Smooth muscle cell (in vitro differentiated cells): ENCODE measurements at regions not wholly inside any gene's neighbourhood (a gene's known extent, or its start where the extent isn't known, plus 50 kb on each side); places are given as distances from the start of the nearest gene placed in this dataset.

Source experiments
- DNase-seq: peaks from one replicate; lab custom pipeline; 2025; ENCODE audit not compliant: unreplicated experiment; lab: John Stamatoyannopoulos, UW
- H2AFZ ChIP-seq: fragments of 200-600 bp; sonication (generic); 2 replicates; pipeline ENCODE4 v1.6.0; 2016; ENCODE audit warnings: antibody characterized with exemption, low read depth, mild to moderate bottlenecking
- H3F3A ChIP-seq: fragments of 200-600 bp; sonication (generic); 2 replicates; pipeline ENCODE4 v1.6.0; 2017; ENCODE audit warnings: antibody characterized with exemption, low read depth
- H3K27ac ChIP-seq: fragments of 200-600 bp; sonication (generic); 2 replicates; pipeline ENCODE4 v1.5.1; 2016; ENCODE audit warnings: low read depth, mild to moderate bottlenecking
- H3K27me3 ChIP-seq: fragments of 200-600 bp; sonication (generic); 2 replicates; pipeline ENCODE4 v1.6.1; 2016; ENCODE audit warnings: low read depth, mild to moderate bottlenecking
- H3K36me3 ChIP-seq: fragments of 200-600 bp; sonication (generic); 2 replicates; pipeline ENCODE4 v1.5.1; 2016; ENCODE audit warnings: low read depth
- H3K4me1 ChIP-seq: fragments of 200-600 bp; sonication (generic); 2 replicates; pipeline ENCODE4 v1.5.1; 2016; ENCODE audit warnings: low read depth
- H3K4me2 ChIP-seq: fragments of 200-600 bp; sonication (generic); 2 replicates; pipeline ENCODE4 v1.6.0; 2016; ENCODE audit warnings: mild to moderate bottlenecking
- H3K4me3 ChIP-seq: fragments of 200-600 bp; sonication (generic); 2 replicates; pipeline ENCODE4 v1.5.1; 2016; ENCODE audit warnings: mild to moderate bottlenecking
- H3K79me2 ChIP-seq: fragments of 200-600 bp; sonication (generic); 2 replicates; pipeline ENCODE4 v1.6.0; 2016; ENCODE audit warnings: low read depth, mild to moderate bottlenecking
- H3K9ac ChIP-seq: fragments of 200-600 bp; sonication (generic); 2 replicates; pipeline ENCODE4 v1.6.0; 2016; ENCODE audit warnings: low read depth
- H3K9me3 ChIP-seq: fragments of 200-600 bp; sonication (generic); replicated peaks from 2 replicates; pipeline ENCODE4 v1.5.1; 2016; ENCODE audit warnings: low read depth
- H4K20me1 ChIP-seq: fragments of 200-600 bp; sonication (generic); 2 replicates; pipeline ENCODE4 v1.6.0; 2016; ENCODE audit warnings: low read depth
- WGBS: methylation state at CpG from one replicate; pipeline ENCODE4 v1.1.7; 2016; ENCODE audit warnings: low lambda C conversion rate; 5-methylcytosine and 5-hydroxymethylcytosine counted together
- TF ChIP-seq, protein P1 (sequence below): fragments of 200-600 bp; sonication (generic); IDR thresholded peaks from 2 replicates; pipeline ENCODE4 v1.5.1; 2017; ENCODE audit warnings: borderline replicate concordance, mild to moderate bottlenecking, antibody characterized with exemption; ENCODE audit not compliant: insufficient read depth, poor library complexity, severe bottlenecking

DNA sequence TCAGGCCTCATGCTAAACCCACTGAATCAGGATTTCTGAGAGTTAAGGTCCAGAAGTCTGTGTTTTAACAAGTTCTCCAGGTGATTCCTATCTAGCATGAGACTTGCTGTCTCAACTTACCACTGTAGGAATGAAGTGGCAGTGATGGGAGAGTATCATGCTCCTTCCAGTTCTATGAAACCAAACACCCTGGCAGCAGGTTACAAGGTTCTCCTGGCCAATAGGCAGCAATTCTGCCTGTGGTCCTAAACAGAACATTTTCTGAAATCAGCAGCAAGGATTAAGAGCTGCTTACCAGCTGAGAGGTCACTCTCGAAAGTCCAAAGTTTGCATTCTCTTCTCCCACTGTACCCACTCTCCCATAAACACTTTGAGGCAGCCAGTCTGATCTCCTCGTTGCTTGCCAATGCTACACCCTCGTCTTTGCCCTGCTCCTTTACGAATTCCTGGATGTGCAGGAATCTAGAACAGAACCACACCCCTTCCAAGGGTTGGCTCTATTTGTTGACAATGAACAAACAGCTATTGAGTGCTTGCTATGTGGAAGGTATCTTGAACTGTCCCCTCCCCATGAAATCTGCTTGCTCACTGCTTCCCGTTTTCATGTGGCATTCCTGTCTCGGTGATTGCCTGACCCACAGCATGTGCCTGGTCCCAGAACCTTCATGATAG, 100.5 kb downstream of the TMEM174 start:
- DNase-seq, result no peak
- H3K36me3 ChIP-seq, result no peaks in the 10 kb centered on the region
- TF ChIP-seq, protein P1, sequence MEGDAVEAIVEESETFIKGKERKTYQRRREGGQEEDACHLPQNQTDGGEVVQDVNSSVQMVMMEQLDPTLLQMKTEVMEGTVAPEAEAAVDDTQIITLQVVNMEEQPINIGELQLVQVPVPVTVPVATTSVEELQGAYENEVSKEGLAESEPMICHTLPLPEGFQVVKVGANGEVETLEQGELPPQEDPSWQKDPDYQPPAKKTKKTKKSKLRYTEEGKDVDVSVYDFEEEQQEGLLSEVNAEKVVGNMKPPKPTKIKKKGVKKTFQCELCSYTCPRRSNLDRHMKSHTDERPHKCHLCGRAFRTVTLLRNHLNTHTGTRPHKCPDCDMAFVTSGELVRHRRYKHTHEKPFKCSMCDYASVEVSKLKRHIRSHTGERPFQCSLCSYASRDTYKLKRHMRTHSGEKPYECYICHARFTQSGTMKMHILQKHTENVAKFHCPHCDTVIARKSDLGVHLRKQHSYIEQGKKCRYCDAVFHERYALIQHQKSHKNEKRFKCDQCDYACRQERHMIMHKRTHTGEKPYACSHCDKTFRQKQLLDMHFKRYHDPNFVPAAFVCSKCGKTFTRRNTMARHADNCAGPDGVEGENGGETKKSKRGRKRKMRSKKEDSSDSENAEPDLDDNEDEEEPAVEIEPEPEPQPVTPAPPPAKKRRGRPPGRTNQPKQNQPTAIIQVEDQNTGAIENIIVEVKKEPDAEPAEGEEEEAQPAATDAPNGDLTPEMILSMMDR, result no peak
- H3K4me2 ChIP-seq, result no peak overlapping the region
- no peak overlapping the region for H2AFZ ChIP-seq
- H3K27me3 ChIP-seq, result no peaks in the 10 kb centered on the region
- no peaks in the 10 kb centered on the region for H3F3A ChIP-seq
- no peaks in the 10 kb centered on the region for H3K4me1 ChIP-seq
- H3K9me3 ChIP-seq, result no peaks in the 10 kb centered on the region
- H3K79me2 ChIP-seq, result no peaks in the 10 kb centered on the region
- no peak overlapping the region for H3K9ac ChIP-seq
- 73% methylated on average over 6 of the region's 6 CpGs for WGBS
- no peaks in the 10 kb centered on the region for H4K20me1 ChIP-seq
- no peak overlapping the region for H3K27ac ChIP-seq
- H3K4me3 ChIP-seq, result no peak overlapping the region

- Histone ChIP-seq H3K4me2 (no peak overlapping the region), H4K20me1 (no peaks in the 10 kb centered on the region), H3K4me1 (peaks cover 9% of the 10 kb centered on the region), H3F3A (no peaks in the 10 kb centered on the region), H3K4me3 (no peak overlapping the region), H2AFZ (no peak overlapping the region), H3K79me2 (no peaks in the 10 kb centered on the region), H3K27me3 (no peaks in the 10 kb centered on the region), H3K27ac (no peak overlapping the region), H3K9me3 (no peaks in the 10 kb centered on the region), H3K36me3 (no peaks in the 10 kb centered on the region), H3K9ac (no peak overlapping the region)
- no peak for DNase-seq
- TF ChIP-seq, protein P1, result no peak
Measured at GRCh38 chr5:73272351-73272750, 99.4 kb downstream of the TMEM174 start.

GRCh38 chr5:73268826-73269225, 95.8 kb downstream of the TMEM174 start:
- WGBS, result 84% methylated on average over 2 of the region's 2 CpGs
- no peak overlapping the region for H3K27ac ChIP-seq
- TF ChIP-seq, protein P1, result no peak
- H3K36me3 ChIP-seq, result no peaks in the 10 kb centered on the region
- no peaks in the 10 kb centered on the region for H3K27me3 ChIP-seq
- H3K9me3 ChIP-seq, result no peaks in the 10 kb centered on the region
- H3K9ac ChIP-seq, result no peak overlapping the region
- no peak overlapping the region for H3K4me3 ChIP-seq
- H2AFZ ChIP-seq, result no peak overlapping the region
- H3K79me2 ChIP-seq, result no peaks in the 10 kb centered on the region
- no peak overlapping the region for H3K4me2 ChIP-seq
- peaks cover 14% of the 10 kb centered on the region for H3K4me1 ChIP-seq
- H3F3A ChIP-seq, result no peaks in the 10 kb centered on the region
- no peak for DNase-seq
- no peaks in the 10 kb centered on the region for H4K20me1 ChIP-seq

DNA sequence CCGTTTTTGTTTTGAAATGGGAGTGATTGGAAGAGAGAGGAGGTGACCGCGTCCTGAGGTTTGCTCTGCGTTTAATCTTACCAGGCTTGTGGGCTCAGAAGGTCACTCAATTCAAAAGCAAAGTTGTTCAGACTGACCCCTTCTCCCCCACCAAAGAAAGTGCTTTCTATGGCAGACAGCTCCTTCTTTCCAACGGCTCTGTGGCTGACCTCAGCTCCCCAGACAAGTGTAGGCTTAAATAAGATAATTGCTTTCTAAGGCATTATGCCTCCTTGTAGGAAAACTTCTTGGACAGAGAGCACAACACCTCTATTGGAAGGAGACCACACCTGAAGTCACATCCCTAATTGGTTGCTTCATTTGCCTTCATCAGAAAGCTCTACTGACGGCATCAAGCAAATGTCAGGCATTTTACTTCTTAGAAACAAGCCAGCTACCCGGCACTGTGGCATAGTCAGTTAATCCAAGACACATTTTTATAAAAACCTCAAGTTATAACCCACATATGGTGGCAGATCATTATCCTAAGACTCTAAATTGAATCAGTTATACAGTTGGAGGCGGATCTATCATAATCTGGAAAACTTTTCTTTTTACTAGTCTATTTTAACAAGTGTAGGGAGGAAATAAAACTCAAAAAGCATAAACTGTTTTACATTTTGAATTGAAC, 94.9 kb downstream of the TMEM174 start:
- Histone ChIP-seq H3K4me2 (no peak overlapping the region), H4K20me1 (no peaks in the 10 kb centered on the region), H3K9me3 (no peaks in the 10 kb centered on the region), H3K4me1 (peaks cover 14% of the 10 kb centered on the region), H3K79me2 (no peaks in the 10 kb centered on the region), H3K4me3 (no peak overlapping the region), H3K9ac (no peak overlapping the region), H2AFZ (no peak overlapping the region), H3K36me3 (no peaks in the 10 kb centered on the region), H3F3A (no peaks in the 10 kb centered on the region), H3K27me3 (no peaks in the 10 kb centered on the region), H3K27ac (no peak overlapping the region)
- TF ChIP-seq, protein P1, result no peak
- WGBS, result 77% methylated on average over 8 of the region's 8 CpGs
- no peak for DNase-seq
